MCF 10A (cell line): ENCODE measurements at regions not wholly inside any gene's neighbourhood (a gene's known extent, or its start where the extent isn't known, plus 50 kb on each side); places are given as distances from the start of the nearest gene placed in this dataset.

Experiments
- BruUV-seq: library from RNA; stranded (reverse); fragments of 400-500 nt; replicated peaks from 2 replicates; lab custom pipeline; 2021; lab: Mats Ljungman, UMichigan
- CTCF ChIA-PET: fragments of 300-600 bp; sonication (Branson Sonifier 250); formaldehyde crosslinking; extraction: SDS; loops from one replicate; lab custom pipeline; 2021; ENCODE audit warnings: antibody characterized with exemption, inconsistent platforms; lab: Yijun Ruan, JAX
- POLR2A ChIA-PET: fragments of 300-600, 350-650 bp; sonication (Branson Sonifier 250); formaldehyde crosslinking; extraction: SDS; loops from one replicate; lab custom pipeline; 2020; ENCODE audit warnings: antibody characterized with exemption, inconsistent platforms; lab: Yijun Ruan, JAX
- DNase-seq: peaks from one replicate; pipeline ENCODE4 v3.0.0-alpha.2; 2018; ENCODE audit not compliant: unreplicated experiment
- H3K27ac Mint-ChIP-seq: one replicate; pipeline ENCODE4 v1.8.0; 2022; ENCODE audit warnings: mild to moderate bottlenecking, low read depth, mixed read lengths; ENCODE audit not compliant: unreplicated experiment
- H3K27me3 Mint-ChIP-seq: one replicate; pipeline ENCODE4 v1.8.0; 2022; ENCODE audit warnings: mixed read lengths; ENCODE audit not compliant: insufficient read depth, unreplicated experiment
- H3K36me3 Mint-ChIP-seq: one replicate; pipeline ENCODE4 v1.8.0; 2022; ENCODE audit warnings: mild to moderate bottlenecking, moderate library complexity, mixed read lengths; ENCODE audit not compliant: insufficient read depth, unreplicated experiment
- H3K4me1 Mint-ChIP-seq: one replicate; pipeline ENCODE4 v1.8.0; 2022; ENCODE audit warnings: mixed read lengths; ENCODE audit not compliant: insufficient read depth, unreplicated experiment
- H3K4me3 Mint-ChIP-seq: one replicate; pipeline ENCODE4 v1.8.0; 2022; ENCODE audit warnings: mild to moderate bottlenecking, moderate library complexity, mixed read lengths; ENCODE audit not compliant: unreplicated experiment
- H3K9me3 Mint-ChIP-seq: one replicate; pipeline ENCODE4 v1.8.0; 2022; ENCODE audit warnings: mixed read lengths; ENCODE audit not compliant: unreplicated experiment
- intact Hi-C: fragments of 100-400 bp; cut with micrococcal nuclease; formaldehyde crosslinking; loops from 2 replicates; pipeline ENCODE4 v1.14.1; 2022
- TF ChIP-seq, protein P1 (sequence below): fragments of 200-600 bp; IDR thresholded peaks from one replicate; pipeline ENCODE4 v1.8.0; 2022; ENCODE audit warnings: antibody characterized with exemption, mild to moderate bottlenecking; ENCODE audit not compliant: unreplicated experiment

DNA sequence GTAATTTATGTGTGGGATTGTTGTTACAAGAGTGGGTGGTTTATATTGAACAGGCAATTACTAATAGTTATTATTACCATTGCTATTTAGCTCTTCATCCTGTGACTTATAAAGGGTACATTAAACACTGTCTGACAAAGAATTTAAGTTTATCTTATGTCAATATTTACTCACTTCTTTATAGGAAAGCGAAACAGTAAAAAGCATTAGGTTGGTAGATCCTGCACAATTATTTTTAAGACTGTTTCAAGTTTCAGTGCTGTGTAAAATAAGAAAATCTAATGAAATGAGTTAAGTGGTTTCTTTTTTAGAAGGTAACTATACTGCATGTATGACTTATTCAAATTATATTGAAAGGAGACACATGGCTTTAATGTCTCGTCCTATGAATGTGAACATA is 135.8 kb upstream of the MAP3K7 start:
- Mint-ChIP-seq H3K36me3 (no peaks in the 10 kb centered on the region), H3K27me3 (peaks cover 32% of the 10 kb centered on the region), H3K4me1 (no peaks in the 10 kb centered on the region), H3K4me3 (no peak overlapping the region), H3K27ac (no peak overlapping the region), H3K9me3 (no peaks in the 10 kb centered on the region)
- POLR2A ChIA-PET: no interaction called here
- TF ChIP-seq, protein P1, sequence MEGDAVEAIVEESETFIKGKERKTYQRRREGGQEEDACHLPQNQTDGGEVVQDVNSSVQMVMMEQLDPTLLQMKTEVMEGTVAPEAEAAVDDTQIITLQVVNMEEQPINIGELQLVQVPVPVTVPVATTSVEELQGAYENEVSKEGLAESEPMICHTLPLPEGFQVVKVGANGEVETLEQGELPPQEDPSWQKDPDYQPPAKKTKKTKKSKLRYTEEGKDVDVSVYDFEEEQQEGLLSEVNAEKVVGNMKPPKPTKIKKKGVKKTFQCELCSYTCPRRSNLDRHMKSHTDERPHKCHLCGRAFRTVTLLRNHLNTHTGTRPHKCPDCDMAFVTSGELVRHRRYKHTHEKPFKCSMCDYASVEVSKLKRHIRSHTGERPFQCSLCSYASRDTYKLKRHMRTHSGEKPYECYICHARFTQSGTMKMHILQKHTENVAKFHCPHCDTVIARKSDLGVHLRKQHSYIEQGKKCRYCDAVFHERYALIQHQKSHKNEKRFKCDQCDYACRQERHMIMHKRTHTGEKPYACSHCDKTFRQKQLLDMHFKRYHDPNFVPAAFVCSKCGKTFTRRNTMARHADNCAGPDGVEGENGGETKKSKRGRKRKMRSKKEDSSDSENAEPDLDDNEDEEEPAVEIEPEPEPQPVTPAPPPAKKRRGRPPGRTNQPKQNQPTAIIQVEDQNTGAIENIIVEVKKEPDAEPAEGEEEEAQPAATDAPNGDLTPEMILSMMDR: no peak
- no TSS peak for BruUV-seq
- DNase-seq: no peak
- CTCF ChIA-PET: interaction anchor here (1.2 kb wide), 1 partner anchor 13 kb away, joined by 3 read pairs; no protein-coding TSS in a partner anchor
- intact Hi-C loops: no loop called here

DNA sequence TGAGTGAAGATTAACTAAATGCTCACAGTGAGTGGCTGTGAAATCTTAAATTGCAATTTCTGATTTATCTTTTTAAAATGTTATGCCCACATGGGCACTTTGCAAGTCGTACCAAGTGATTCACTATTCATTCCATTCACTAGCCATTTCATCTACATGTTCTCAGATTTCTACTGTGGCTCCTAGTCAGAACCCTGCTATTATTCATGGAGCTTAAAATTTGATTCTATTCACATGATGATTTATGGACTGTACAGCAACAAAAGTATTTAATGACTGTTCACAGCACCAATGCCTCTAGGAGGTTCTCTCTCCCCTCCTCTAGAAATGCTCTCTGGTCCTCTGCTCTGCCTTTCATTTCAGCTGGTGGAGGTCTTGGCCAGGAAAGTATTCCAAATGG is 133.5 kb upstream of the MAP3K7 start:
- no TSS peak for BruUV-seq
- Mint-ChIP-seq H3K4me1 (no peaks in the 10 kb centered on the region), H3K4me3 (no peak overlapping the region), H3K36me3 (no peaks in the 10 kb centered on the region), H3K27me3 (peaks cover 54% of the 10 kb centered on the region), H3K27ac (no peak overlapping the region), H3K9me3 (no peaks in the 10 kb centered on the region)
- DNase-seq: no peak
- intact Hi-C loops: no loop called here
- POLR2A ChIA-PET: no interaction called here
- TF ChIP-seq, protein P1: no peak
- CTCF ChIA-PET: no interaction called here

DNA sequence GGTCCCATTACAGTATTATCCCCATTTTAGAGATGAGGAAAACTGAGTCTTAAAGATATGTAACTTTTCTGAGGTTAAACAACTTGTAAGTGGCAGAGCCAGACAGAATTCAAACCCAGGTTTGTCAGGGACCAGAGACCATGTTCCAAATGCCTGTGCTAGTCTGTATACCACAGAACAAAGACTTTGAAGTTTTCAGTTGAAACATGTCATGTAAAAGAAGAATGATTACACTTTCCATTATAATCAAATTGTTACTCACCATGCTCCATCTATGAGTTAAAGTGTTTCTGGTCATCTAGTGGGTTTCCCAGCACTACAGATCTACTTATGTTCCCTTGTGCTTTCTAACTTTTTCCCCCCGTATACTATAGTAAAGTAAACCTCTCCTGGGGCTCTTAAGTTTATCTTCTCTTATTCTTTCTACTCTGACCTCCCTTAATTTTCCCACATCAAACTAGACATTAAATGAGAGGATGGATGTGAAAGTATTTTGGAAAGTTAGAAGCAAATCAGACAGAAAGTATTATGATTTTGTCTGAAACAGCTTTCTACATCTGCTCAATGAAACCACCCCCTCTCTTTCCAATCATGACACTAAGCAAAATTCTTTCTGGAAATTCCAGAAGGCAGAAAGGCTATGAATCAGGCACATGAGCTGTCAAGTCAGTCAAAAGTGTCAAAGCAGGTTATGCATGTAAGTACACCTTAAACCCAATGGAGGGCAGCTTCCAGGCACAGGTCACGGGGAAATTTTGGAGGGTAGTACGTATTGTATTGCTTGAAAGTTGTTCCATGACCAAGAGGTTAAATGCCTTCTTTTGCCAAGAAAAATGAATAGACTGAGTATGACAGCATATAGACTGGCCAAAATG is 132.7 kb upstream of the MAP3K7 start:
- Mint-ChIP-seq H3K4me1 (no peaks in the 10 kb centered on the region), H3K27me3 (peaks cover 63% of the 10 kb centered on the region), H3K4me3 (no peak overlapping the region), H3K27ac (no peak overlapping the region), H3K36me3 (no peaks in the 10 kb centered on the region), H3K9me3 (no peaks in the 10 kb centered on the region)
- ChIA-PET POLR2A (no interaction called here), CTCF (no interaction called here)
- TF ChIP-seq, protein P1: no peak
- BruUV-seq: no TSS peak
- intact Hi-C loops: no loop called here
- DNase-seq: peak; percentile 3

DNA sequence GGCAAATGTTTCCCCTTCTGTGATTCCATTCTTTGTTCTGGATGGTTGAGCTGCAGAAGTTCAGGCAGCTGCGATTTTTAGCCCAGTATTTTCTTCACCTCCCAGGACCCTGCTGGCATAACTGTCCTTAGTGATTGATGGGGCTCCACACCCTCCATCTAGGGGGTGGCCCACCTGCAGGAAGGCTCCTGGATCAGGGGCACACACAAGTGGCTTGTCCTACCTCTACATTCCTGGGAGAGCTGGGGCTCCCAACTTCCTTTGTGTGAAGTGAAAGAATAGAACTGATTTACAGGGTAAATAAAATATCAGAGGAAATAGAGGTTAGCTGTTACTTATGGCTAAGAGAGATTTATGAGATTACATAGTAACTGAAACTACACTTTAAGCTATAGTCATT is 129.5 kb upstream of the MAP3K7 start:
- Mint-ChIP-seq H3K4me1 (no peaks in the 10 kb centered on the region), H3K36me3 (no peaks in the 10 kb centered on the region), H3K9me3 (no peaks in the 10 kb centered on the region), H3K27ac (no peak overlapping the region), H3K27me3 (peaks cover 75% of the 10 kb centered on the region), H3K4me3 (no peak overlapping the region)
- ChIA-PET CTCF (no interaction called here), POLR2A (no interaction called here)
- no TSS peak for BruUV-seq
- DNase-seq: no peak
- TF ChIP-seq, protein P1: no peak
- intact Hi-C loops: no loop called here
